ENCODE measurements at regions not wholly inside any gene's neighbourhood (a gene's known extent, or its start where the extent isn't known, plus 50 kb on each side); places are given as distances from the start of the nearest gene placed in this dataset.

GRCh38 chr5:135196483-135196882 is 162.5 kb upstream of the PITX1 start:
- in situ Hi-C loops (cut with HindIII; ENCODE audit: low pct_ligation_motif_present, low sequenced_read_pairs), result no loop called here
- H3K27ac ChIP-seq, result no peak overlapping the region
- no peaks in the 10 kb centered on the region for H3K36me3 ChIP-seq (replicated peaks)
- H3K4me3 ChIP-seq (ENCODE audit: low read depth, low read length), result no peak overlapping the region
- no peak for DNase-seq
- peaks cover 3% of the 10 kb centered on the region for H3K27me3 ChIP-seq (replicated peaks)
- TF ChIP-seq CTCF (IDR thresholded peaks at IDR 0.05; ENCODE audit: low read depth, low read length, missing control alignments), result no peak

DNA sequence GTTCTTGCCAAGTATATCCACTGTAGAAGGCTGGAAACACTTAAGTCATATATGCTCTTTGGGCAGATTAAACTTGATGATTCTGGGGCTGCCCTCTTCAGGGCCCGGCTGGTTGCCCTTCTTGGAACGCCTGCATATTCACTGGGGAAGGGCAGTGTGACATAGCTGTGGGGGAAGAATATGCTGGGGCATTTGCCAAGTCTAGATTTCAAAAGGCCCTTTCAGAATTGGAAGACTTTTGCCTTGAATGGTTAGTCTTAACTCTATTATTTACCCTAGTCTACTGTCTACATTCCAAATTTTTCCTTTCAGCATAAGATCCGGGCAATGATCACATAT is 161.2 kb upstream of the PITX1 start:
- no peak for DNase-seq
- in situ Hi-C loops (cut with HindIII; ENCODE audit: low pct_ligation_motif_present, low sequenced_read_pairs), result no loop called here
- H3K27me3 ChIP-seq (replicated peaks), result peaks cover 4% of the 10 kb centered on the region
- H3K36me3 ChIP-seq (replicated peaks), result no peaks in the 10 kb centered on the region
- H3K27ac ChIP-seq, result no peak overlapping the region
- TF ChIP-seq CTCF (IDR thresholded peaks at IDR 0.05; ENCODE audit: low read depth, low read length, missing control alignments), result no peak
- H3K4me3 ChIP-seq (ENCODE audit: low read depth, low read length), result no peak overlapping the region

DNA sequence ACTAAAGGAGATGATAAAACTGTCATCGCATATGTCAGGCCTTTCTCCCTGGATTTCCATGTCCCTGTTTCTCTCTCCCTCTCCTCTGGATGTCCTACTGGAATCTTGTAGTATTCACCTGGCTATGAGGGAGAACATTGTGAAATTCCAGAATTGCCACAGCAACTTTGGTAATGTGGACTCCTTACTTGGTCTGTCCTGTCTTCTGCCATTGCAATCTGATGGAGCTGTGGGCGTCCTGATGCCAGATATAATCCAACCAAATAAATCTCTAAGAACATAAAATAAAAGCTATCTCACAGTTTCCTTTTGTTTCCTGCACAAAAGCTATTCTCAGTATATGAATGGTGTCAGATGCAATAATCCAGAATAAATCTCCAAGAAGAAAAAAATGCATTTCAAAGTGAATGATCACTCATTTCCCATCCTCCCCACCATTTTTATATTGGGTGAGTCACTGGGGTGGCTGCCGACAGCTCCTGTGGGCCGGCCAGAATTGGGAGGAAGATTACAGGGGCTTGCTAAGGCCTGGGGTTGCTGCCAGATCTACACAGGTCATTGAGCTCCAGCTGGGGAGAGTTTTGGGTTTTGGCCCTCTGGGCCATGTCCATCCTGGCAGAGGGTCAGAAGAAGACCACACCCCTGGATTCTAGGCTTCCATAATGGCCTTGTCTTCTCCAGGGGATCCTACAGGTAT is 160.7 kb upstream of the PITX1 start:
- Histone ChIP-seq H3K27ac (no peak overlapping the region), H3K36me3 (replicated peaks) (no peaks in the 10 kb centered on the region), H3K27me3 (replicated peaks) (peaks cover 4% of the 10 kb centered on the region), H3K4me3 (ENCODE audit: low read depth, low read length) (no peak overlapping the region)
- no peak for TF ChIP-seq CTCF (IDR thresholded peaks at IDR 0.05; ENCODE audit: low read depth, low read length, missing control alignments)
- in situ Hi-C loops (cut with HindIII; ENCODE audit: low pct_ligation_motif_present, low sequenced_read_pairs), result no loop called here
- no peak for DNase-seq

DNA sequence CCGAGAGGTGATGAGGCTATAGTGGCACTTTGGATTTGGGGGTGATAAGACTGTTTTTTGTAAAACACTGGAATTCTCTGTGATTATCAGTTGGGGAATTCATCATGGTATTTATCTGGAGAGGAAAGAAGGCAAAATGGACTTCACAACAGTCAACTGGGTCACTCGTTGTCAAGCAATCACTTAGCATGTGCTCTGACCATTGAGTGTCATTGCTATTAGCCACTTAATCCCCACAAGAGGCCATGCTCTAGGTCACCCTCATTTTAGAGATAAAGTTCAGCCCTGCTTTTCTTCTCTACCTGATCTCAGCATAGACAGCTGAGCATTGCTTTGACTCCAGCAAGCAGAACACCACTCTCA is 160.1 kb upstream of the PITX1 start:
- Histone ChIP-seq H3K27me3 (replicated peaks) (peaks cover 4% of the 10 kb centered on the region), H3K36me3 (replicated peaks) (no peaks in the 10 kb centered on the region), H3K27ac (no peak overlapping the region), H3K4me3 (ENCODE audit: low read depth, low read length) (no peak overlapping the region)
- TF ChIP-seq CTCF (IDR thresholded peaks at IDR 0.05; ENCODE audit: low read depth, low read length, missing control alignments), result no peak
- no peak for DNase-seq
- in situ Hi-C loops (cut with HindIII; ENCODE audit: low pct_ligation_motif_present, low sequenced_read_pairs), result no loop called here

- Histone ChIP-seq H3K4me3 (ENCODE audit: low read depth, low read length) (no peak overlapping the region), H3K36me3 (replicated peaks) (no peaks in the 10 kb centered on the region), H3K27me3 (replicated peaks) (peaks cover 5% of the 10 kb centered on the region), H3K27ac (no peak overlapping the region)
- in situ Hi-C loops (cut with HindIII; ENCODE audit: low pct_ligation_motif_present, low sequenced_read_pairs), result no loop called here
- DNase-seq, result peak; percentile 35
- TF ChIP-seq CTCF (IDR thresholded peaks at IDR 0.05; ENCODE audit: low read depth, low read length, missing control alignments), result no peak
Measured at GRCh38 chr5:135193213-135194125, 159.4 kb upstream of the PITX1 start.

Data from brain microvascular endothelial cell (primary cell).